Heart right ventricle (tissue), 16 donors: ENCODE measurements at regions not wholly inside any gene's neighbourhood (a gene's known extent, or its start where the extent isn't known, plus 50 kb on each side); places are given as distances from the start of the nearest gene placed in this dataset.

Source experiments
- ATAC-seq, 8 donors: fragments of 200-7000 bp; cut with Tn5 transposase; one replicate each; pipeline ENCODE4 v1.9.1; 2020; ENCODE audit warnings: mild to moderate bottlenecking in 8 of 8, moderate library complexity in 8 of 8, moderate number of reproducible peaks in 1 of 8
- DNase-seq, 2 donors: peaks; one replicate each; pipeline ENCODE4 v3.0.0-alpha.2; 2020
- H3K27ac ChIP-seq, 10 donors: fragments of 200-600 bp; sonication (generic) in 2 of 10; one replicate each; pipeline versions ENCODE4 v1.5.0 to v1.8.0; 2020 to 2022; ENCODE audit warnings: mild to moderate bottlenecking in 3 of 10
- H3K27me3 ChIP-seq, 7 donors: fragments of 200-600 bp; one replicate each; pipeline ENCODE4 v1.8.0; 2021 to 2022; ENCODE audit warnings: mild to moderate bottlenecking in 2 of 7
- H3K36me3 ChIP-seq, 9 donors: fragments of 200-600 bp; sonication (generic) in 1 of 9; one replicate each; pipeline versions ENCODE4 v1.5.0 to v1.8.0; 2020 to 2022; ENCODE audit warnings: mild to moderate bottlenecking in 2 of 9
- H3K4me1 ChIP-seq, 9 donors: fragments of 200-600 bp; sonication (generic) in 1 of 9; one replicate each; pipeline versions ENCODE4 v1.5.0 to v1.8.0; 2020 to 2022; ENCODE audit warnings: mild to moderate bottlenecking in 4 of 9
- H3K4me3 ChIP-seq, 10 donors: fragments of 200-600 bp; sonication (generic) in 2 of 10; one replicate each; pipeline versions ENCODE4 v1.5.0 to v1.8.0; 2020 to 2022; ENCODE audit warnings: mild to moderate bottlenecking in 7 of 10, moderate library complexity in 2 of 10
- H3K9me3 ChIP-seq, 11 donors: fragments of 200-600 bp in 10 of 11; sonication (generic) in 2 of 11; one replicate each; pipeline versions ENCODE4 v1.5.0 to v1.8.0; 2013 to 2022; ENCODE audit warnings: mild to moderate bottlenecking in 2 of 11, control low read depth in 1 of 11, moderate library complexity in 1 of 11
- CTCF ChIP-seq, 9 donors: fragments of 200-600 bp; sonication (generic) in 2 of 9; IDR thresholded peaks; one replicate each; pipeline versions ENCODE4 v1.5.0 to v1.8.0; 2021 to 2022; ENCODE audit warnings: antibody characterized with exemption in 9 of 9, mild to moderate bottlenecking in 5 of 9, moderate library complexity in 1 of 9
- WGBS, 2 donors: extraction: QIAGEN DNeasy Blood & Tissue Kit; methylation state at CpG; one replicate each; pipeline ENCODE4 v1.1.7; 2013; ENCODE audit warnings: inconsistent platforms in 1 of 2; 5-methylcytosine and 5-hydroxymethylcytosine counted together
- intact Hi-C, 10 donors: fragments of 100-400 bp; cut with DNase I; formaldehyde crosslinking; loops; one replicate each; pipeline versions ENCODE4 v1.11.1 to v1.14.2; 2022
- donor health status: Arrhythmogenic right ventricular cardiomyopathy.
- donor health status: ischemic (EF 13 %, LVEDD 7.1; RV severe dilation, severe dysfunction).
- donor health status: healthy with polysubstance abuse.
- donor health status: DM: no; HTN: yes; CAD: no.
- donor health status: DM: no; HTN: no; CAD: no.
- donor health status: ischemic (EF 25% LVEDD 6.9; RV normal size, moderate dysfunction).
- donor health status: ischemic (EF 25% LVEDD 5.7; RV mildly dilated, moderate dysfunction).
- donor health status: healthy.
- donor health status: DM: yes; HTN: yes; CAD: no.
- donor health status: Ischemic cardiomyopathy.
- donor health status: ischemic (EF 35%, LVEDD 5.7; RV mildly dilated, moderate dysfunction).
- donor health status: nonischemic (EF 11% LVEDD 7.7; RV severe dilation, severe dysfunction).
- donor health status: DM: yes; HTN: yes; CAD: no.
- donor health status: PGD.
- donor health status: ischemic (EF 29% LVEDD 5.4; RV normal size, mild dysfunction).
- donor health status: nonischemic (EF 23%, LVEDD 6.1; RV moderate dilation, normal function).

- ATAC-seq (peak in 1 of 8 donors; percentile 53), DNase-seq (no peak)
- 59% methylated on average over 6 of the region's 6 CpGs for WGBS, 2 donors
- H3K36me3 ChIP-seq = no peaks in the 10 kb centered on the region
- TF ChIP-seq CTCF (IDR thresholded peaks at IDR 0.05) = no peak
- peaks cover 0 to 43% (median 0%) of the 10 kb centered on the region in 9 donors for H3K4me1 ChIP-seq
- intact Hi-C loops = loop anchor here in 4 of 10 donors (10.0 kb wide), 2 partner anchors 94 to 254 kb away; no protein-coding TSS in a partner anchor
- no peak overlapping the region for H3K27ac ChIP-seq
- H3K4me3 ChIP-seq = no peak overlapping the region
- H3K9me3 ChIP-seq = no peaks in the 10 kb centered on the region
- H3K27me3 ChIP-seq = no peaks in the 10 kb centered on the region
These were observed 165.3 kb downstream of the BTC start for GRCh38 chr4:74628852-74629620.

- Histone ChIP-seq H3K36me3 (no peaks in the 10 kb centered on the region), H3K4me3 (no peak overlapping the region), H3K4me1 (peaks cover 0 to 30% (median 0%) of the 10 kb centered on the region in 9 donors), H3K9me3 (no peaks in the 10 kb centered on the region), H3K27me3 (no peaks in the 10 kb centered on the region), H3K27ac (no peak overlapping the region)
- intact Hi-C loops = no loop called here
- WGBS, 2 donors = 89 to 93% methylated on average over 3 of the region's 3 CpGs
- ATAC-seq (no peak), DNase-seq (no peak)
- TF ChIP-seq CTCF (IDR thresholded peaks at IDR 0.05) = no peak
These were observed 163.8 kb downstream of the BTC start for GRCh38 chr4:74630551-74630950.

GRCh38 chr4:74631338-74631737 lies 163.0 kb downstream of the BTC start:
- WGBS, 2 donors = 94 to 95% methylated on average over 2 of the region's 2 CpGs
- Histone ChIP-seq H3K27ac (no peak overlapping the region), H3K36me3 (no peaks in the 10 kb centered on the region), H3K27me3 (no peaks in the 10 kb centered on the region), H3K9me3 (no peaks in the 10 kb centered on the region), H3K4me1 (peaks cover 0 to 26% (median 0%) of the 10 kb centered on the region in 9 donors), H3K4me3 (no peak overlapping the region)
- no peak for ATAC-seq
- no peak for TF ChIP-seq CTCF (IDR thresholded peaks at IDR 0.05)
- intact Hi-C loops = no loop called here
- no peak for DNase-seq

- Histone ChIP-seq H3K27ac (no peak overlapping the region), H3K9me3 (no peaks in the 10 kb centered on the region), H3K36me3 (no peaks in the 10 kb centered on the region), H3K4me1 (peaks cover 0 to 25% (median 0%) of the 10 kb centered on the region in 9 donors), H3K27me3 (no peaks in the 10 kb centered on the region), H3K4me3 (no peak overlapping the region)
- ATAC-seq (no peak), DNase-seq (no peak)
- intact Hi-C loops = no loop called here
- TF ChIP-seq CTCF (IDR thresholded peaks at IDR 0.05) = no peak
These were observed 162.3 kb downstream of the BTC start for GRCh38 chr4:74631988-74632387.
